Activated naive CD4-positive, alpha-beta T cell treated with anti-CD3 and anti-CD28 coated beads for 36 hours (primary cell): ENCODE measurements at regions not wholly inside any gene's neighbourhood (a gene's known extent, or its start where the extent isn't known, plus 50 kb on each side); places are given as distances from the start of the nearest gene placed in this dataset.

Experiments used
- CTCF ChIA-PET: fragments of 350-600 bp; sonication (Branson Sonifier 250); formaldehyde crosslinking; loops from one replicate; lab custom pipeline; 2021; ENCODE audit warnings: antibody characterized with exemption; lab: Charles Lee
- DNase-seq: peaks from one replicate; pipeline ENCODE4 v3.0.0-alpha.2; 2020
- H3K27ac Mint-ChIP-seq: one replicate; pipeline ENCODE4 v1.8.0; 2021; ENCODE audit warnings: mild to moderate bottlenecking, mixed read lengths
- H3K27me3 Mint-ChIP-seq: one replicate; pipeline ENCODE4 v1.8.0; 2021; ENCODE audit warnings: low read depth, mixed read lengths
- H3K36me3 Mint-ChIP-seq: one replicate; pipeline ENCODE4 v1.8.0; 2021; ENCODE audit warnings: low read depth, mixed read lengths
- H3K4me1 Mint-ChIP-seq: one replicate; pipeline ENCODE4 v1.8.0; 2021; ENCODE audit warnings: low read depth, mixed read lengths
- H3K4me3 Mint-ChIP-seq: one replicate; pipeline ENCODE4 v1.8.0; 2021; ENCODE audit warnings: mild to moderate bottlenecking, moderate library complexity, mixed read lengths
- H3K9me3 Mint-ChIP-seq: one replicate; pipeline ENCODE4 v1.8.0; 2021; ENCODE audit warnings: mixed read lengths
- intact Hi-C: fragments of 100-400 bp; cut with micrococcal nuclease; formaldehyde crosslinking; loops from one replicate; pipeline ENCODE4 v1.15.1; 2023

DNA sequence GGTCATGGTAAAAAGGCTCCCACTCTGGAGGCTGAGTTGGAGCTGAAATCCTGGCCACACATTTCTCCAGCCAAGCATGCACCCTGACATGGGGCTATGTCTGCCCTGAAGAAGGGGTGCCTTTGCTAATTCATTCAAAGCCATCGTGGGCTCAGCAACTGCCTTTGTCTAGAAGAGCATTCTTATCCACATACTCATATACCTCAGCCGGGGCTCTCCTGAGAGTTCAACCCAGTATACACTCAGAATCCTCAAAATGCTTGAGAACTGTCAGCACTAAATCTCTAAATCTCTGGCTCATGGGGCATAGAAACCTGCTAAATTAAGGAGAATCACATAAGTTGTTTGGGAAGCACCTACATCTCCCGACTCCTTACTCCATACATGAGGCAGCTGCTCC lies 89.3 kb downstream of the MRPL32 start:
- Mint-ChIP-seq H3K27ac (no peak overlapping the region), H3K36me3 (no peaks in the 10 kb centered on the region), H3K9me3 (no peaks in the 10 kb centered on the region), H3K27me3 (peaks cover 12% of the 10 kb centered on the region), H3K4me1 (no peaks in the 10 kb centered on the region), H3K4me3 (no peak overlapping the region)
- CTCF ChIA-PET, result no interaction called here
- intact Hi-C loops, result no loop called here
- no peak for DNase-seq

DNA sequence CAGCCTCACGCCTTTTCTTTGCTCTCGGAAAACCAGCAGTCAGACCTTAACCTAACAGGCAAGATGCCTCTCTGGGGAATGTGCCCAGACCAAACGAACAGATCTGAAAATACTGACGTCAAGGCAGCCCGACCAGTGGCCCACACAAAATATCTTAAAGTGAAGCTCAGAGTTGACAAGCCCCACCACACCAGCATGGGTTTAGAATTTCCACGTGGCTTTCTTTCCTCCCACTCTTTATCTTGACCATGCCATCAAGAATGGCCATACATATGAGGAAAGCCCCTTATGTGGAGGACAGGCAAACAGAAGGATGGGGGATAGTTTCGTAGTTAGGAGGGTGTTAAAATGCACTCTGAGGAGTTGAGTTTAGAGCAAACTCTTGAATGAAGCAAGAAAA lies 89.8 kb downstream of the MRPL32 start:
- peaks cover 12% of the 10 kb centered on the region for H3K27me3 Mint-ChIP-seq
- DNase-seq, result no peak
- H3K4me3 Mint-ChIP-seq, result no peak overlapping the region
- H3K4me1 Mint-ChIP-seq, result no peaks in the 10 kb centered on the region
- intact Hi-C loops, result no loop called here
- no peaks in the 10 kb centered on the region for H3K36me3 Mint-ChIP-seq
- no peaks in the 10 kb centered on the region for H3K9me3 Mint-ChIP-seq
- CTCF ChIA-PET, result no interaction called here
- H3K27ac Mint-ChIP-seq, result no peak overlapping the region

DNA sequence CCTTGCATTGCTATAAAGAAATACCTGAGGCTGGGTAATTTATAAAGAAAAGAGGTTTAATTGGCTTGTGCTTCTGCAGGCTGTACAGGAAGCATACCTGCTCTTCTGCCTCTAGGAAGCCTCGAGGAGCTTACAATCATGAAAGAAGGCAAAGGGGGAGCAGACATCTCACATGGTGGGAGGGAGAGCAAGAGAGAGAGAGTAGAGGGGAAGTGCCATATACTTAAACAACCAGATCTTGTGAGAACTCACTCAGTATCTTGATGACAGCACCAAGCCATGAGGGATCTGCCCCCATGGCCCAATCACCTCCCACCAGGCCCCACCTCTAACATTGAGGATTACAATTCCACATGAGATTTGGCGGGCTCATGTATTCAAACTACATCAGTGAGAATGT lies 79.1 kb upstream of the HECW1 start:
- DNase-seq, result no peak
- Mint-ChIP-seq H3K4me1 (no peaks in the 10 kb centered on the region), H3K36me3 (no peaks in the 10 kb centered on the region), H3K27me3 (peaks cover 15% of the 10 kb centered on the region), H3K27ac (no peak overlapping the region), H3K4me3 (no peak overlapping the region), H3K9me3 (no peaks in the 10 kb centered on the region)
- CTCF ChIA-PET, result no interaction called here
- intact Hi-C loops, result no loop called here

DNA sequence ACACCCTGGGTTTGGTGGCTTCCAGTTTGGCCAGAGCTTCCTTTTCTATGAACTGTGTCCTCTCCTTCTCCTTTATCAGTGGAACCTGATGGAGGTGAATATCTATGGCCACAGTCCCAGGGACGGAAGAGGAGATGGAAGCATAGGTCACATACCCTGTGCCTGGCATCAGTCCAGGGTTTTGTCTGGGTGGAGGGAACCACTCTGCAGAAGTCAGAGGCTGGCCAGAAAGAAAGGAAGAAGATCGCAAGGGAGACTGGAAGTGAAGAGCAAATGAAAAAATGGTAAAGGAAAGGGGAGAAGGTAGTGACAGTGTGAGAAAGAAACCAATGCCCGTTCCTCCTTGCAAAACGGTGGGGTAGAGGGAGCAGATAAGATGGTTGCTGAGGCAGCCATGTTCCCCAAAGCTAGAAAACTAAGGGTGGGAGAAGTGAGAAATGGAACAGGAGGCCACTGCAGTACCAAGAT lies 77.9 kb upstream of the HECW1 start:
- Mint-ChIP-seq H3K4me1 (no peaks in the 10 kb centered on the region), H3K4me3 (no peak overlapping the region), H3K27me3 (peaks cover 6% of the 10 kb centered on the region), H3K9me3 (no peaks in the 10 kb centered on the region), H3K27ac (no peak overlapping the region), H3K36me3 (no peaks in the 10 kb centered on the region)
- CTCF ChIA-PET, result no interaction called here
- intact Hi-C loops, result no loop called here
- no peak for DNase-seq

DNA sequence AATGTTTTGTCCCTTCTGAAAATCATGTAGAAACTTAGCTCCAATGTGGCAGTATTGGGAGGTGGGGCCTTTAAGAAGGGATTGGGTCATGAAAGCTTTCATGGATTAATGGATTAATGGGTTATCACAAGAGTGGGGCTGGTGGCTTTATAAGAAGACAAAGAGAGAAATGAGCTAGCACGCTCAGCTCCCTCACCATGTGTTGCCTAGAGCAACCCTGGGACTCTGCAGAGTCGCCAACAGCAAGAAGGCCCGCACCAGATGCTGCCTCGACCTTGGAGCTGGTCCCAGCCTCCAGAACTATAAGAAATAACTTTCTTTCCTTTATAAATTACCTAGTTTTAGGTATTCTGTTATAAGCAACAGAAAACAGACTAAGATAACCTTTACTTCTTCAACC lies 74.9 kb upstream of the HECW1 start:
- Mint-ChIP-seq H3K36me3 (no peaks in the 10 kb centered on the region), H3K4me1 (no peaks in the 10 kb centered on the region), H3K9me3 (no peaks in the 10 kb centered on the region), H3K27ac (no peak overlapping the region), H3K27me3 (peaks cover 8% of the 10 kb centered on the region), H3K4me3 (no peak overlapping the region)
- intact Hi-C loops, result no loop called here
- CTCF ChIA-PET, result no interaction called here
- DNase-seq, result no peak

DNA sequence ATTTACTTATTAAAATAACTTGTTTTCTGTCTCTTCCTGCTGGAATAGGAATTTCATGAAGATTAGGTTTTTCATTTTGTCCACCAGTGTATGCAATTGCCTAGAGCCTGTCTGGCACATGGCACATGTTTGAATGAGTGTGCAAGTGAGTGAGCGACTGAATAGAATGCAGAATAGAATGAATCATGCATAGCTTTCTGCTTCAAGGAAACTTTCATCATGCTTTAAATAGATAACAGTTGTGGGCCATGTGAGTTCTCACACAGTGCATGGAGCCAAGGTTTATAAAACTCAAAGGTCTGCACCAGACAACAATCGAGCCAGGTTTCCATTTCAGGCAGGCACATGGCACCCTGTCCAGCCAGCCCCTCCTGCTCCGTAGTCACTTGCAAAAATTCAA lies 74.2 kb upstream of the HECW1 start:
- Mint-ChIP-seq H3K4me1 (no peaks in the 10 kb centered on the region), H3K36me3 (no peaks in the 10 kb centered on the region), H3K4me3 (no peak overlapping the region), H3K27ac (no peak overlapping the region), H3K27me3 (peaks cover 14% of the 10 kb centered on the region), H3K9me3 (no peaks in the 10 kb centered on the region)
- intact Hi-C loops, result no loop called here
- CTCF ChIA-PET, result no interaction called here
- no peak for DNase-seq

DNA sequence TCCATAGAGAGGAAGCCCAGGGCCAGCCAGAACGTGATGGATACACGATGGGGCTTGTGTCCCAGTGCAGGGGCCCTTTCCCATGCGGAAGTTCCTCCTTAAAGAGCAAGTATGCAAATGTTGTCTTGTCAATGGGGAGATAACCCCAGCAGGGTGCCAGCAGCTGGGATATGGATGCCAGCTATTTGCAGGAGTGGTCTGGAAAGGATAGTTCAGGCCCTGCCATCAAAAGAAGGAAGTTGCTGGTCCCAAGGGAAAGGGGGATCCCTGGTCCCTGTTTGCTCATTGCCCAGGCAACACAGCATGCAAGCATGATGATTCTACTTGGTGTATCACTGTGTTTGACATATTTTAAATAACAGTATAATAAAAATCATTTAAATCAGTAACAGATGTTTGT lies 73.1 kb upstream of the HECW1 start:
- CTCF ChIA-PET, result no interaction called here
- Mint-ChIP-seq H3K4me3 (no peak overlapping the region), H3K4me1 (no peaks in the 10 kb centered on the region), H3K27me3 (peaks cover 16% of the 10 kb centered on the region), H3K36me3 (no peaks in the 10 kb centered on the region), H3K27ac (no peak overlapping the region), H3K9me3 (no peaks in the 10 kb centered on the region)
- intact Hi-C loops, result no loop called here
- no peak for DNase-seq

DNA sequence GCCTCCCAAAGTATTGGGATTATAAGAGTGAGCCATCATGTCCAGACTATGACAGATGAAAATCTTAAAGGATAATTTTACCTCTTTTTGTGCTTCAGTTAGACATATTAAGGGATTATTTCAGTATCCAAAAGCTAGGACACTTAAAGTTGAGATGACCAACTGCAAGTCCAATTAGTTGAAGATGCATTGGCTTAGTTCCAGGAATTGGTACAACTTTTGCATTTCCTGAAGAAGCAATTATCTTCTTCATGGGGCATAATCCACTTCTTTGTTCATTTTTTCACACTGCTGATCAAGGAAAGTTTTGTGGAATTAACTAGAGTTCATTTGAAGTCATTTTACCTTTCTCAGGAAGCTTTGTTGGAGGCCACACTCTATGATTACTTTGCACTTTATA lies 72.0 kb upstream of the HECW1 start:
- Mint-ChIP-seq H3K4me1 (no peaks in the 10 kb centered on the region), H3K4me3 (no peak overlapping the region), H3K36me3 (no peaks in the 10 kb centered on the region), H3K9me3 (no peaks in the 10 kb centered on the region), H3K27ac (no peak overlapping the region), H3K27me3 (peaks cover 16% of the 10 kb centered on the region)
- intact Hi-C loops, result no loop called here
- no peak for DNase-seq
- CTCF ChIA-PET, result interaction anchor here (0.6 kb wide), 1 partner anchor 753 kb away, joined by 4 read pairs; no protein-coding TSS in a partner anchor

DNA sequence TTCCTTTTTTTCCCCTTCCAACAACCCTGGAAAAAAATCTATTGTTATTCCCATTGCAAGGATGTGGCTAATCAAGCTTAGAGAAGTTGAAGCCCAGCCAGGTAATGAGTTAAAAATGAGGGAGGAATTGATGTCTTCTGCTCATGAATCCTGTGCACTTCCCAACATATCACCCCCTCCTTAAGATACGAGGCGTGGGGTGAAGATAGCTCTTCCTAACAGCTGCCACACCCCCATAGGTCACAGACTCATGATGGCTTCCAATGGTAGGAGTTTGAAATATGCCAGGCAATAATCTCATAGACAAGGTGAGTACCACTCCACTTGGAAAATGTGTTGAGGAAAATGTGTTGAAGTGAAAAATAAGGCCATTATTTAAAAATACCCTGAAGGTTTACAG lies 71.3 kb upstream of the HECW1 start:
- Mint-ChIP-seq H3K27me3 (peaks cover 21% of the 10 kb centered on the region), H3K27ac (no peak overlapping the region), H3K4me3 (no peak overlapping the region), H3K36me3 (no peaks in the 10 kb centered on the region), H3K4me1 (no peaks in the 10 kb centered on the region), H3K9me3 (no peaks in the 10 kb centered on the region)
- CTCF ChIA-PET, result interaction anchor here (0.6 kb wide), 1 partner anchor 753 kb away, joined by 4 read pairs; no protein-coding TSS in a partner anchor
- intact Hi-C loops, result no loop called here
- no peak for DNase-seq

DNA sequence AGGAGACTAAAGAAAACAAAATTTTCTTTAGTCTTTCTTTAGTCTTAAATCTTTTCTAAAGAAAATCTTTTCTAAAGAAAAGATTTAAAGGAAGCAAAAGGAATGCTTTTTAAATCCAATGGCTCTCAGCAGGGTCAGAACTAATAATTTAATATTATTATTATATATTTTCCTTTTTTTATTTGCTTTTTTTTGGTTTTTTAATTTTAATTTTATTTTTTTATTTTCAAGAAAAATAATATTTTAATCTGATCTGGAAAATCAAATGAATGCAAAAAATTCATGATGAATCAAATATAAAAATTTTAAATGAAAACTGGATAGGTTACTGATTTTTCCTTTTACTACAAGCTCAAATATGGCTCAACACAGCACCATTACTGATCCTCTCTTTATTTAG lies 70.7 kb upstream of the HECW1 start:
- intact Hi-C loops, result no loop called here
- Mint-ChIP-seq H3K4me3 (no peak overlapping the region), H3K9me3 (no peaks in the 10 kb centered on the region), H3K27ac (no peak overlapping the region), H3K36me3 (no peaks in the 10 kb centered on the region), H3K4me1 (no peaks in the 10 kb centered on the region), H3K27me3 (peaks cover 23% of the 10 kb centered on the region)
- no peak for DNase-seq
- CTCF ChIA-PET, result no interaction called here

DNA sequence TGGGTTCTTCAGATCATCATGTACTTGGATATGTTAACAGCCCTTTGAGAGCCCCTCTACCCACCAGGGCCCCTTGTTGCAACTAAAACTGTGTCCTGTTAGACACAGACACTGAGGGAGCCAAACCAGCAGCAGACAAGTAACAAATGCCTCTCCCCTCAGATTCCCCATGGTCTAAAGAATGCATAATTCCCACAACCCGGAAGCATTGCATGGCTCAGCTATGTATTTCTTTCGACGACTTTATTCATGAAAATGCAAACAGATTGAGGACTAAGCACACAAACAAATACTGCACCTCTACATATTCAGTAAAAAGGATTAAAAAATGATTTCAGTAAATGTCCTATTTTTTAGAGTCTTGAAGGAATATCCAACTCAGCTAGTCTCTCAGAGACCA lies 70.1 kb upstream of the HECW1 start:
- no peaks in the 10 kb centered on the region for H3K36me3 Mint-ChIP-seq
- no peak for DNase-seq
- CTCF ChIA-PET, result no interaction called here
- H3K27me3 Mint-ChIP-seq, result peaks cover 23% of the 10 kb centered on the region
- no peaks in the 10 kb centered on the region for H3K9me3 Mint-ChIP-seq
- intact Hi-C loops, result no loop called here
- H3K27ac Mint-ChIP-seq, result no peak overlapping the region
- H3K4me3 Mint-ChIP-seq, result no peak overlapping the region
- no peaks in the 10 kb centered on the region for H3K4me1 Mint-ChIP-seq

DNA sequence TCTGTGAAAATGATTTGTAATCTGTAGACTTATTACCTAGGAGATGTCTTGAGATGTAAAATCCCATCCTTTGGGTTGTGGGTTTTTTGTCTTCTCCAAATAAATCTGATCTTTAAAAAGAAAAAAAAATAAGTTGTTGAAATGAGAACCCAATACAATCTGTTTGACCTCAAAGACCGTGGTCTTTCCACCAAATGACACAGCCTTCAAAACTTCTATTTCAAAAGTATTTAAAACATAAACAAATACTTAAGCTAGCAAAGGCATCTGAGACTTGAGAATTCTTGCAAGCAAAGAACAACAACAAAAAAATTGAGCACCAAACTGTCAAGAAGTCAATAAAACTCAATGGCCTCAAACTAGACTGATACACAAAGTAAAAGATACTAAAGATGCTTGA lies 67.9 kb upstream of the HECW1 start:
- H3K9me3 Mint-ChIP-seq, result peaks cover 4% of the 10 kb centered on the region
- CTCF ChIA-PET, result no interaction called here
- peaks cover 27% of the 10 kb centered on the region for H3K27me3 Mint-ChIP-seq
- no peaks in the 10 kb centered on the region for H3K4me1 Mint-ChIP-seq
- no peak overlapping the region for H3K4me3 Mint-ChIP-seq
- H3K36me3 Mint-ChIP-seq, result peaks cover 1% of the 10 kb centered on the region
- H3K27ac Mint-ChIP-seq, result no peak overlapping the region
- no peak for DNase-seq
- intact Hi-C loops, result no loop called here

DNA sequence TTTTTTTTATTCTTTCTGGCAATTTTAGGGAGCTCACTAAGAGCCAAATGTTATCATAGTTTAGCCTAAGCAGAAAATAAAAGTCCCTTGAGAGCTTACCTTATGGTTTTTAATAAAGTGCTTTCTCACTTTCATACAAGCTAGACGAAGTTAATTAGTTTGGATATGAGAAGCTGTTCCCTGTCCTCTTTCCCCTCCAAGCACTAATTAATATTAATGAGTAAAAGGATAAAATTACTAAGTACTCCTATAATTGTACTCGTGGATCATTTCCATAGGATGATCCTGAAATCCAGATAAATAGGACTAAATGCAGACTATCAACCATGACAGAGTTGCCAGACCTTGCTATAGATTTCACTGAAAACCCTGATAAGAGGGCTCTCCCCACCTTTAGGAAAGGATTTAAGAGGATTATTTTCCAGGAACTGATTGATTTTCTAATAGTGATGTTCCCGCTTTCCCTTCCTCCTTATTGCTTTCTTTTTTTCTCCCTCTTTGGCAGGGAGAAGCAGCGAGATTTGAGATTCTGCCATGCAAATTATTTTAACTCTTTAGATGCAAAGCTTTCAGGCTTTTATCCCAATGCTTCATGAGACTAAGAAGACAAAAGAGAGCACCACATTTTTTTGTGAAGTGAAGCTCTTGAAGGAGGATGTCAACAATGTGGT lies 58.3 kb upstream of the HECW1 start:
- Mint-ChIP-seq H3K4me1 (no peaks in the 10 kb centered on the region), H3K9me3 (no peaks in the 10 kb centered on the region), H3K27ac (no peak overlapping the region), H3K4me3 (no peak overlapping the region), H3K36me3 (no peaks in the 10 kb centered on the region), H3K27me3 (peaks cover 15% of the 10 kb centered on the region)
- CTCF ChIA-PET, result interaction anchor here (0.6 kb wide), 1 partner anchor 482 kb away, joined by 4 read pairs; no protein-coding TSS in a partner anchor
- no peak for DNase-seq
- intact Hi-C loops, result no loop called here
